HCT116 (cell line): ENCODE measurements at regions not wholly inside any gene's neighbourhood (a gene's known extent, or its start where the extent isn't known, plus 50 kb on each side); places are given as distances from the start of the nearest gene placed in this dataset.

Experiments used
- ATAC-seq: fragments of 200-7000 bp; cut with Tn5 transposase; 2 replicates; pipeline ENCODE4 v1.9.1; 2020; ENCODE audit warnings: mild to moderate bottlenecking, moderate library complexity
- BruUV-seq: library from RNA; stranded (reverse); fragments of 400-500 nt; replicated peaks from 2 replicates; lab custom pipeline; 2021; lab: Mats Ljungman, UMichigan
- CTCF ChIA-PET: fragments of 300-600 bp; sonication (Branson Sonifier 250); formaldehyde crosslinking; loops from one replicate; lab custom pipeline; 2021; ENCODE audit warnings: antibody characterized with exemption; lab: Charles Lee
- POLR2A ChIA-PET: fragments of 300-600, 350-600 bp; sonication (Branson Sonifier 250); formaldehyde crosslinking; loops from one replicate; lab custom pipeline; 2021; ENCODE audit warnings: antibody characterized with exemption; lab: Charles Lee
- RAD21 ChIA-PET, 2 experiments: fragments of 300-600 bp; sonication (Branson Sonifier 250); formaldehyde crosslinking; loops; one replicate each; lab custom pipeline; 2023; ENCODE audit warnings: low total read pairs in 2 of 2; ENCODE audit not compliant: uncharacterized antibody in 2 of 2, unreplicated experiment in 2 of 2, low non-redundant PET in 1 of 2; lab: Charles Lee
- DNase-seq: peaks from one replicate; pipeline ENCODE4 v3.0.0-alpha.2; 2010; ENCODE audit warnings: low read depth, low spot score
- H2AFZ ChIP-seq: fragments of 200-600 bp; shearing (Covaris generic), sonication (generic); 2 replicates; pipeline ENCODE4 v1.6.1; 2017; ENCODE audit warnings: low read depth, mixed run types, mixed read lengths, antibody characterized with exemption, low read length; ENCODE audit not compliant: poor library complexity, severe bottlenecking
- H3K27ac ChIP-seq: 2 replicates; pipeline ENCODE4 v1.5.1; 2012; ENCODE audit warnings: low read depth, low read length
- H3K27me3 ChIP-seq: fragments of 200-600 bp; sonication (generic); 2 replicates; pipeline ENCODE4 v1.6.1; 2016; ENCODE audit warnings: mixed run types, low read length, mixed read lengths; ENCODE audit not compliant: insufficient read depth
- H3K36me3 ChIP-seq, 2 experiments: fragments of 200-500 bp in 1 of 2; fragments of 200-600 bp in 1 of 2; sonication (Bioruptor generic) in 1 of 2; sonication (generic) in 1 of 2; 2 replicates each; pipeline versions ENCODE4 v1.5.1 to v1.6.1; 2014 to 2016; ENCODE audit warnings: low read length in 2 of 2, inconsistent platforms in 1 of 2, mixed read lengths in 1 of 2, mixed run types in 1 of 2; ENCODE audit not compliant: insufficient read depth in 2 of 2, control insufficient read depth in 1 of 2
- H3K4me1 ChIP-seq, 2 experiments: fragments of 200-600 bp in 1 of 2; sonication (generic) in 1 of 2; 2 replicates each; pipeline versions ENCODE4 v1.5.1 to v1.6.1; 2012 to 2017; ENCODE audit warnings: low read length in 2 of 2, inconsistent platforms in 1 of 2, mild to moderate bottlenecking in 1 of 2, mixed read lengths in 1 of 2, mixed run types in 1 of 2, moderate library complexity in 1 of 2; ENCODE audit not compliant: insufficient read depth in 2 of 2, control insufficient read depth in 1 of 2
- H3K4me2 ChIP-seq: fragments of 200-600 bp; sonication (generic); 2 replicates; pipeline ENCODE4 v1.6.1; 2017; ENCODE audit warnings: mixed run types, low read length, mixed read lengths
- H3K4me3 ChIP-seq, 2 experiments: fragments of 200-600 bp in 1 of 2; sonication (generic) in 1 of 2; replicated peaks in 1 of 2; 2 replicates each; pipeline ENCODE4 v1.5.1; 2011 to 2016; ENCODE audit warnings: low read length in 2 of 2, control low read depth in 1 of 2, low read depth in 1 of 2, mild to moderate bottlenecking in 1 of 2, mixed read lengths in 1 of 2, mixed run types in 1 of 2
- H3K79me2 ChIP-seq: fragments of 200-600 bp; sonication (generic); 2 replicates; pipeline ENCODE4 v1.6.1; 2017; ENCODE audit warnings: mild to moderate bottlenecking, mixed run types, low read length, moderate library complexity, mixed read lengths; ENCODE audit not compliant: insufficient read depth
- H3K9ac ChIP-seq: fragments of 200-600 bp; sonication (generic); 2 replicates; pipeline ENCODE4 v1.6.1; 2016; ENCODE audit warnings: low read length, mixed read lengths
- H3K9me2 ChIP-seq: fragments of 200-600 bp; sonication (generic), shearing (Covaris generic); 2 replicates; pipeline ENCODE4 v1.6.1; 2017; ENCODE audit warnings: mixed run types, mild to moderate bottlenecking, moderate library complexity; ENCODE audit not compliant: insufficient read depth
- H3K9me3 ChIP-seq, 2 experiments: fragments of 200-500 bp in 1 of 2; fragments of 200-600 bp in 1 of 2; sonication (Bioruptor generic) in 1 of 2; sonication (generic) in 1 of 2; 2 replicates each; pipeline ENCODE4 v1.6.1; 2014 to 2017; ENCODE audit warnings: low read length in 2 of 2, mixed read lengths in 2 of 2, inconsistent platforms in 1 of 2, low read depth in 1 of 2, mild to moderate bottlenecking in 1 of 2, mixed run types in 1 of 2, moderate library complexity in 1 of 2; ENCODE audit not compliant: control insufficient read depth in 1 of 2, insufficient read depth in 1 of 2
- H4K20me1 ChIP-seq: fragments of 200-600 bp; sonication (generic), shearing (Covaris generic); 2 replicates; pipeline ENCODE4 v1.6.1; 2017; ENCODE audit warnings: mixed run types, mild to moderate bottlenecking, moderate library complexity; ENCODE audit not compliant: insufficient read depth
- ATF3 ChIP-seq: IDR thresholded peaks from 2 replicates; pipeline ENCODE4 v1.6.1; 2012
- CBX3 ChIP-seq: IDR thresholded peaks from 2 replicates; pipeline ENCODE4 v1.6.1; 2012; ENCODE audit warnings: low read depth
- CEBPB ChIP-seq: IDR thresholded peaks from 2 replicates; pipeline ENCODE4 v1.6.1; 2012; ENCODE audit warnings: low read depth
- CTCF ChIP-seq, 3 experiments: fragments of 200-600 bp in 1 of 3; sonication (generic) in 1 of 3; IDR thresholded peaks in 2 of 3; conservative IDR thresholded peaks in 1 of 3; 2 replicates each; pipeline ENCODE4 v1.5.1; 2012 to 2017; ENCODE audit warnings: low read depth in 2 of 3, low read length in 2 of 3, antibody characterized with exemption in 1 of 3, borderline replicate concordance in 1 of 3, control low read depth in 1 of 3, mild to moderate bottlenecking in 1 of 3, mixed read lengths in 1 of 3, mixed run types in 1 of 3, moderate library complexity in 1 of 3; ENCODE audit not compliant: insufficient read depth in 1 of 3
- EGR1 ChIP-seq: IDR thresholded peaks from 2 replicates; pipeline ENCODE4 v1.6.1; 2012; ENCODE audit warnings: low read depth
- ELF1 ChIP-seq: IDR thresholded peaks from 2 replicates; pipeline ENCODE4 v1.6.1; 2012; ENCODE audit warnings: low read depth, borderline replicate concordance
- FOSL1 ChIP-seq: IDR thresholded peaks from 2 replicates; pipeline ENCODE4 v1.6.1; 2012; ENCODE audit warnings: low read depth
- POLR2A ChIP-seq: IDR thresholded peaks from 2 replicates; pipeline ENCODE4 v1.7.0; 2011; ENCODE audit warnings: borderline replicate concordance; ENCODE audit not compliant: insufficient read depth, insufficient read length; ENCODE audit errors: extremely low read depth
- RAD21 ChIP-seq: IDR thresholded peaks from 2 replicates; pipeline ENCODE4 v1.6.1; 2012; ENCODE audit warnings: low read depth, mild to moderate bottlenecking
- REST ChIP-seq: IDR thresholded peaks from 2 replicates; pipeline ENCODE4 v1.6.1; 2012; ENCODE audit warnings: low read depth
- SIN3A ChIP-seq: IDR thresholded peaks from 2 replicates; pipeline ENCODE4 v1.6.1; 2012; ENCODE audit warnings: low read depth
- SP1 ChIP-seq: IDR thresholded peaks from 2 replicates; pipeline ENCODE4 v1.6.1; 2012; ENCODE audit warnings: low read depth
- YY1 ChIP-seq: IDR thresholded peaks from 2 replicates; pipeline ENCODE4 v1.6.1; 2011; ENCODE audit warnings: low read length, low read depth, moderate library complexity, mild to moderate bottlenecking; ENCODE audit not compliant: insufficient replicate concordance; ENCODE audit errors: extremely low read depth
- ZBTB33 ChIP-seq: IDR thresholded peaks from 2 replicates; pipeline ENCODE4 v1.6.1; 2011; ENCODE audit warnings: mild to moderate bottlenecking, low read length, moderate library complexity; ENCODE audit not compliant: insufficient replicate concordance; ENCODE audit errors: extremely low read depth
- ZNF274 ChIP-seq: fragments of 200-500 bp; sonication (Bioruptor generic); IDR thresholded peaks from 2 replicates; pipeline ENCODE4 v1.6.1; 2014; ENCODE audit warnings: mild to moderate bottlenecking, low read depth, low read length, inconsistent platforms
- intact Hi-C: fragments of 100-400 bp; cut with micrococcal nuclease; formaldehyde crosslinking; loops from 2 replicates; pipeline ENCODE4 v1.10.0; 2022

GRCh38 chr12:84038242-84038641, 874.4 kb downstream of the SLC6A15 start:
- Histone ChIP-seq H3K4me2 (no peak overlapping the region), H3K9me3 (no peaks in the 10 kb centered on the region; a peak in 1 of 4 replicates), H3K9ac (no peak overlapping the region), H3K79me2 (no peaks in the 10 kb centered on the region), H3K27ac (no peak overlapping the region), H3K27me3 (no peaks in the 10 kb centered on the region), H3K4me1 (no peaks in the 10 kb centered on the region), H2AFZ (no peak overlapping the region), H3K9me2 (no peaks in the 10 kb centered on the region), H3K36me3 (no peaks in the 10 kb centered on the region), H4K20me1 (no peaks in the 10 kb centered on the region), H3K4me3 (no peak overlapping the region)
- ChIA-PET RAD21 (no interaction called here), POLR2A (no interaction called here)
- intact Hi-C loops: no loop called here
- ATAC-seq: no peak
- BruUV-seq: no TSS peak
- TF ChIP-seq SIN3A: no peak
- no peak for TF ChIP-seq ELF1
- TF ChIP-seq ZBTB33: no peak
- no peak for TF ChIP-seq POLR2A
- TF ChIP-seq CBX3: no peak
- TF ChIP-seq SP1: no peak
- no peak for TF ChIP-seq ATF3
- no peak for TF ChIP-seq REST
- TF ChIP-seq CTCF (IDR thresholded peaks at IDR 0.05 in 2 of 3, conservative IDR thresholded peaks at IDR 0.05 in 1 of 3; ENCODE audit: borderline replicate concordance in 1 of 3, insufficient read depth in 1 of 3, low read depth in 2 of 3, low read length in 2 of 3): no peak
- no peak for TF ChIP-seq ZNF274
- no peak for TF ChIP-seq EGR1
- no peak for TF ChIP-seq FOSL1
- TF ChIP-seq YY1: no peak
- TF ChIP-seq CEBPB: no peak
- TF ChIP-seq RAD21: no peak
- TF ChIP-seq, all 23 proteins: peak for 0
- CTCF ChIA-PET: no interaction called here
- no peak for DNase-seq
